DND-41 (cell line): ENCODE measurements at regions not wholly inside any gene's neighbourhood (a gene's known extent, or its start where the extent isn't known, plus 50 kb on each side); places are given as distances from the start of the nearest gene placed in this dataset.
"Not testable (repeated sequence)": the region's sequence is repeated elsewhere in the genome, so short reads cannot be mapped to it uniquely, and the experiment has no call there.

Experiments
- ATAC-seq: fragments of 200-7000 bp; cut with Tn5 transposase; 3 replicates; pipeline ENCODE4 v1.9.1; 2021; ENCODE audit warnings: low read depth; ENCODE audit not compliant: insufficient read depth
- DNase-seq: peaks from one replicate; pipeline ENCODE4 v3.0.0-alpha.2; 2020
- H2AFZ ChIP-seq: 2 replicates; pipeline ENCODE4 v1.6.0; 2012; ENCODE audit warnings: low read depth, low read length
- H3K27ac ChIP-seq: 2 replicates; pipeline ENCODE4 v1.5.1; 2012; ENCODE audit warnings: low read length, inconsistent platforms
- H3K27me3 ChIP-seq: fragments of 200-600 bp; sonication (generic); 2 replicates; pipeline ENCODE4 v1.6.0; 2012; ENCODE audit warnings: low read length, mild to moderate bottlenecking, inconsistent platforms; ENCODE audit not compliant: insufficient read depth, poor library complexity
- H3K36me3 ChIP-seq: 2 replicates; pipeline ENCODE4 v1.5.1; 2012; ENCODE audit warnings: low read length, inconsistent platforms; ENCODE audit not compliant: insufficient read depth
- H3K4me1 ChIP-seq: 2 replicates; pipeline ENCODE4 v1.5.1; 2012; ENCODE audit warnings: mild to moderate bottlenecking, low read length; ENCODE audit not compliant: insufficient read depth
- H3K4me2 ChIP-seq: 2 replicates; pipeline ENCODE4 v1.6.0; 2012; ENCODE audit warnings: mild to moderate bottlenecking, moderate library complexity, low read length, inconsistent platforms; ENCODE audit not compliant: insufficient read depth
- H3K4me3 ChIP-seq, 2 experiments: fragments of 200-600 bp in 1 of 2; shearing (Covaris generic) in 1 of 2; 2 replicates each; pipeline ENCODE4 v1.5.1; 2012 to 2016; ENCODE audit warnings: inconsistent platforms in 2 of 2, low read length in 2 of 2, mild to moderate bottlenecking in 2 of 2, low read depth in 1 of 2, moderate library complexity in 1 of 2
- H3K79me2 ChIP-seq: 2 replicates; pipeline ENCODE4 v1.6.0; 2012; ENCODE audit warnings: low read length, inconsistent platforms; ENCODE audit not compliant: insufficient read depth
- H3K9ac ChIP-seq: 2 replicates; pipeline ENCODE4 v1.6.0; 2012; ENCODE audit warnings: low read depth, mild to moderate bottlenecking, inconsistent platforms, low read length, moderate library complexity
- H3K9me3 ChIP-seq: 2 replicates; pipeline ENCODE4 v1.5.1; 2012; ENCODE audit warnings: low read length, moderate library complexity, mild to moderate bottlenecking, inconsistent platforms; ENCODE audit not compliant: insufficient read depth, severe bottlenecking
- H4K20me1 ChIP-seq: 2 replicates; pipeline ENCODE4 v1.6.0; 2012; ENCODE audit warnings: low read length; ENCODE audit not compliant: insufficient read depth
- EZH2 ChIP-seq: IDR thresholded peaks from 3 replicates; pipeline ENCODE4 v1.6.1; 2012; ENCODE audit warnings: borderline replicate concordance, low read depth, mild to moderate bottlenecking, moderate library complexity, low read length, inconsistent platforms; ENCODE audit not compliant: severe bottlenecking
- TF ChIP-seq, protein P1 (sequence below): IDR thresholded peaks from 2 replicates; pipeline ENCODE4 v1.5.1; 2012; ENCODE audit warnings: borderline replicate concordance, low read length, moderate library complexity, mild to moderate bottlenecking; ENCODE audit not compliant: poor library complexity, severe bottlenecking; ENCODE audit errors: extremely low read depth

DNA sequence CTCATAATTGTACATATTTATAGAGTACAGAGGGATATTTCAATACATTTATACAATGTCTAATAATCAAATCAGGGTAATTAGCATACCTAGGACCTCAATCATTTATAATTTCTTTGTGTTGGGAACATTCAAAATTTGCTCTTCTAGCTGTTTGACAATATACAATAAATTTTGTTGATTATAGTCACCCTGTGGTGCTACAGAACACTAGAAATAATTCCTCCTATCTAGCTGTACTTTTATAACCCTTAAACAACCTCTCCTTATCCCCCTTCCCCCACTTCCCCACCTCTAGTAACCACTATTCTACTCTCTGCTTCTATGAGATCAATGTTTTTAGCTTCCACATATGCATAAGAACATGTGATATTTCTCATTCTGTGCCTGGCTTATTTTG lies 328.4 kb upstream of the RBMS1 start:
- Histone ChIP-seq H3K9me3 (peaks cover 21% of the 10 kb centered on the region), H3K27me3 (no peaks in the 10 kb centered on the region)

DNA sequence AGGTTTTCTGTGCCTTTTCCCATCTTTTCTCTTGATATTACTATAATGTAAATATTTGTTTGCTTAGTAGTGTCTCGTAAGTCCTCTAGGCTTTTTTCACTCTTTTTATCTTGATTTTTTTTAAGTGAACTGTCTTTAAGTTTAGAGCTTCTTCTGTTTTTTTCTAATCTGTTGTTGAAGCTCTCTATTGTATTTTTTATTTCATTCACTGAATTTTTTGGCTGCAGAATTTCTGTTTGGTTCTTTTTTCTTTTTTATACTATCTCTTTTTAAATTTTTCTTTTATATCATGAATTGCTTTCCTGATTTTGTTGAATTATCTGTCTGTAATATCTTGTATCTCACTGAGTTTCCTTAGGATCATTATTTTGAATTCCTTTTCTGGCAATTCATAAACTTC lies 331.8 kb upstream of the RBMS1 start:
- H3K27ac ChIP-seq, result no peak overlapping the region
- H3K36me3 ChIP-seq, result no peaks in the 10 kb centered on the region
- H3K4me1 ChIP-seq, result no peaks in the 10 kb centered on the region
- H3K4me2 ChIP-seq, result no peak overlapping the region
- no peak overlapping the region for H2AFZ ChIP-seq
- no peak overlapping the region for H3K4me3 ChIP-seq
- TF ChIP-seq, protein P1, sequence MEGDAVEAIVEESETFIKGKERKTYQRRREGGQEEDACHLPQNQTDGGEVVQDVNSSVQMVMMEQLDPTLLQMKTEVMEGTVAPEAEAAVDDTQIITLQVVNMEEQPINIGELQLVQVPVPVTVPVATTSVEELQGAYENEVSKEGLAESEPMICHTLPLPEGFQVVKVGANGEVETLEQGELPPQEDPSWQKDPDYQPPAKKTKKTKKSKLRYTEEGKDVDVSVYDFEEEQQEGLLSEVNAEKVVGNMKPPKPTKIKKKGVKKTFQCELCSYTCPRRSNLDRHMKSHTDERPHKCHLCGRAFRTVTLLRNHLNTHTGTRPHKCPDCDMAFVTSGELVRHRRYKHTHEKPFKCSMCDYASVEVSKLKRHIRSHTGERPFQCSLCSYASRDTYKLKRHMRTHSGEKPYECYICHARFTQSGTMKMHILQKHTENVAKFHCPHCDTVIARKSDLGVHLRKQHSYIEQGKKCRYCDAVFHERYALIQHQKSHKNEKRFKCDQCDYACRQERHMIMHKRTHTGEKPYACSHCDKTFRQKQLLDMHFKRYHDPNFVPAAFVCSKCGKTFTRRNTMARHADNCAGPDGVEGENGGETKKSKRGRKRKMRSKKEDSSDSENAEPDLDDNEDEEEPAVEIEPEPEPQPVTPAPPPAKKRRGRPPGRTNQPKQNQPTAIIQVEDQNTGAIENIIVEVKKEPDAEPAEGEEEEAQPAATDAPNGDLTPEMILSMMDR, result no peak
- TF ChIP-seq EZH2, result no peak
- no peaks in the 10 kb centered on the region for H3K27me3 ChIP-seq
- no peak for ATAC-seq
- no peaks in the 10 kb centered on the region for H4K20me1 ChIP-seq
- no peak for DNase-seq
- no peaks in the 10 kb centered on the region for H3K79me2 ChIP-seq
- no peak overlapping the region for H3K9ac ChIP-seq
- H3K9me3 ChIP-seq, result peaks cover 25% of the 10 kb centered on the region

More for the DNA sequence above, 328.4 kb upstream of the RBMS1 start:
- Histone ChIP-seq H3K4me2 (no peak overlapping the region), H3K79me2 (no peaks in the 10 kb centered on the region), H3K9ac (no peak overlapping the region), H3K4me1 (no peaks in the 10 kb centered on the region), H4K20me1 (no peaks in the 10 kb centered on the region), H3K27ac (no peak overlapping the region), H3K4me3 (no peak overlapping the region), H2AFZ (no peak overlapping the region), H3K36me3 (no peaks in the 10 kb centered on the region)
- DNase-seq (no peak), ATAC-seq (no peak)
- TF ChIP-seq EZH2, result no peak
- TF ChIP-seq, protein P1, result no peak

DNA sequence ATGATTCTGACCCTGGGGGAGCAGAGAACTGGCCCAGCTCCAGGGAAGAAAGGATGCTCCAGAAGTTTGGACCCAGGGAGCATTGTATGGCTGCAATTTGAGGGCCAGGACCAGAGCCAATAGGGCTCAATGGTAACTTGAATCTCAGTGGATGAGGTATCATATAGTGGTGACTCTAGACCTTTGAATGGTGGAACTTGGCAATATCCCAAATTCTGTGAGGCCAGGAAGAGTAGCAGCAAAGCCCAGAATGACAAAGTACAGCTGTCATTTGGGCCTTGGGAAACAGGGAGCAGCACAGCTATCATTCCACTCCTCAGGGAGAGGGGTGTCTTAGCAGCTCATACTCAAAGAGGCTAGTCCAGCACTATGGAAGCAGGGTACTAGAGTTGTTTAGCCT lies 332.9 kb upstream of the RBMS1 start:
- Histone ChIP-seq H3K9me3 (peaks cover 25% of the 10 kb centered on the region), H4K20me1 (no peaks in the 10 kb centered on the region), H3K27me3 (no peaks in the 10 kb centered on the region), H3K79me2 (no peaks in the 10 kb centered on the region), H3K4me2 (no peak overlapping the region), H3K9ac (no peak overlapping the region), H3K4me3 (no peak overlapping the region), H3K4me1 (no peaks in the 10 kb centered on the region), H3K36me3 (no peaks in the 10 kb centered on the region), H2AFZ (no peak overlapping the region), H3K27ac (no peak overlapping the region)
- ATAC-seq (no peak), DNase-seq (no peak)
- no peak for TF ChIP-seq EZH2
- TF ChIP-seq, protein P1, result no peak

DNA sequence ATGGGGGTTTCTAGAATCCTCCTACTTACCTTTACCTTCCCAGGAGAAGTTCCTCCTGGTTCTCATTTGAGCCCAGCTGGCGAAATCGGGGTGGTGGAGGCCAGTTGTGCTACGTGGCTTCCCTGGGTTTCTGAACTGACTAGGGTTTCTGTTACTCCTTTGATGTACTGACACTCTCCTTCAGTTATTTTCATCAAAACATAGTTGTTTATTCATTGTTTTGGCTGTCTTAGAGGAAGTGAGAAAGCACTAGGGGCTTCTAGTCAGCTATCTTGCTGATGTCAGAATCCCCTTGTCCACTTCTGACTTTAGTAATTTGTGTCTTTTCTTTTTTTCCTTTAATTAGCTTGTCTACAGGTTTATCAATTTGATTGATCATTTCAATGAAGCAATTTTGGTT lies 332.2 kb upstream of the TANK start:
- Histone ChIP-seq H3K9ac (no peak overlapping the region), H3K27ac (no peak overlapping the region), H4K20me1 (no peaks in the 10 kb centered on the region), H3K27me3 (no peaks in the 10 kb centered on the region), H3K4me1 (no peaks in the 10 kb centered on the region), H3K36me3 (no peaks in the 10 kb centered on the region), H3K79me2 (no peaks in the 10 kb centered on the region), H3K4me2 (no peak overlapping the region), H2AFZ (no peak overlapping the region), H3K4me3 (no peak overlapping the region), H3K9me3 (peaks cover 25% of the 10 kb centered on the region)
- TF ChIP-seq, protein P1, result no peak
- no peak for TF ChIP-seq EZH2
- DNase-seq (no peak), ATAC-seq (no peak)

DNA sequence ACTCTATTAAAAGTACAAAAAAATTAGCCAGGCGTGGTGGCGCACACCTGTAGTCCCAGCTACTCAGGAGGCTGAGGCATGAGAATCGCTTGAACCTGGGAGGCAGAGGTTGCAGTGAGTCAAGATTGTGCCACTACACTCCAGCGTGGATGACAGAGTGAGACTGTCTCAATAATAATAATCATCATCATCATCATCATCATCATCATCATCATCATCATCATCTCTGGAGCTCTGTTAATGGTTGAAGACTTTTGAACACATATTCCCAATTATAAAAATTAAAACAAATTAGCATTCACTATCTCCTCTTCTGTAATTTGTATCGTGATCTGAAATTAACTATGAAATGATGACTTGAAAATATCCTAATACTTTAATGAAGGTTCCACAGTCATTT lies 327.8 kb upstream of the TANK start:
- H3K36me3 ChIP-seq, H3K9ac ChIP-seq, H3K79me2 ChIP-seq, H3K4me2 ChIP-seq, DNase-seq, ATAC-seq, H3K9me3 ChIP-seq, H3K4me3 ChIP-seq, H2AFZ ChIP-seq, H3K27me3 ChIP-seq, H4K20me1 ChIP-seq, H3K4me1 ChIP-seq, H3K27ac ChIP-seq: not testable (repeated sequence)
